ENCODE measurements at regions not wholly inside any gene's neighbourhood (a gene's known extent, or its start where the extent isn't known, plus 50 kb on each side); places are given as distances from the start of the nearest gene placed in this dataset.
"Not testable (repeated sequence)": the region's sequence is repeated elsewhere in the genome, so short reads cannot be mapped to it uniquely, and the experiment has no call there.

DNA sequence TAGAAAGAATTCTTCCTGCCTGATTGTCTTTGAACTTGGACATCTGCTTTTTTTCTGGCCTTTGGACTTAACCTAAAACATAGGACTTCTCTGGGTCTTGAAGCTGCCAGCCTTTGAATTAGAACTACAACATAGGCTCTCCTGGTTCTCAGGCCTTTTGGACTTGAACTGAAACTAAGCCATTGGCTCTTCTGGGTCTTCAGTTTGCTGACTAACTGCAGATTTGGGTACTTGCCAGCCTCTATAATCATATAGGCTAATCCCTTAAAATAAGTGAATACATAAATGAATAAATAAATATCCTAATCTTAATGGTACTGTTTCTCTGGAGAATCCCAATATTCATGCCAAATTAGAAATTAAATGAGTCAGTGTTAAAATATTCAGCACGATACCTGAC lies 473.4 kb upstream of the PAPPA start:
- no peak for DNase-seq

GRCh38 chr9:115681585-115681984 lies 472.0 kb upstream of the PAPPA start:
- no peak for DNase-seq

DNA sequence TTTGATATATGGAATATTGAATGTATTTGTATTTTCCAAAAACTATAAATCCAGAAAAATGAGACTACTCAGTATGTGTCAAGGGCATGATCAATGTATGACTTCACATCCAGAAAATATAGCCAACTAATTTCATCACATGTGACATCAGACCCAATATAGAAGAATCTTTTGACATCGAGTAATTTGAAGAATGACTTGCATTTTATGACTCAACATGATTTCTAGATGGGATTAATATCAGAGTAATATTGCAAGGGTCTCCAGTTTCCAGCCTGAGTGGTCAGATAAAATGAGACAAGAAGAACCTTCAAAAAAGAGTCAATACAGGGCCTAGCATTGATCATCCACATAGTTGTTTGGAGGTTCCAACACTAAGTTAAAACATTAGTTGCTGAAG lies 467.5 kb upstream of the PAPPA start:
- DNase-seq = no peak

- DNase-seq = no peak
Measured at GRCh38 chr9:115687356-115687755, 466.2 kb upstream of the PAPPA start.

DNA sequence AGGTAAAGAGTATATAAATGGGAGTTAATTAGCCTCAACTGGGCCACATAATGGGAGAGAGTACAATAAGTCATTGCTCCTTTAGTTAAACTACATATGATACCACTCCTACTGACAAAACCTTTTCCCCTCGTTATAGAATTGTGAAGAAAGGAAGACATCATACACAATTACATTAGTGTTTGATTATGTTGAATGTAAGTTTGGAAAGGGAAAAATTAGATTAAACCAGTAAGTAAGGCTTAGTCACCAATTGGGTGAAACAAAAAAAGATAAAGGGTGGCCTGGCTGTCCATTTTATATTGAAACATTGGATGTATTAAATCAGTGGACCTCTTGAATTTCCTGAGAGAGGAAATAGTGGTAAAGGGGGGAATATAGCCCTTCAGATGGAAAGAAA lies 464.3 kb upstream of the PAPPA start:
- DNase-seq = no peak

GRCh38 chr9:115690786-115691496 lies 462.6 kb upstream of the PAPPA start:
- no peak for DNase-seq

DNA sequence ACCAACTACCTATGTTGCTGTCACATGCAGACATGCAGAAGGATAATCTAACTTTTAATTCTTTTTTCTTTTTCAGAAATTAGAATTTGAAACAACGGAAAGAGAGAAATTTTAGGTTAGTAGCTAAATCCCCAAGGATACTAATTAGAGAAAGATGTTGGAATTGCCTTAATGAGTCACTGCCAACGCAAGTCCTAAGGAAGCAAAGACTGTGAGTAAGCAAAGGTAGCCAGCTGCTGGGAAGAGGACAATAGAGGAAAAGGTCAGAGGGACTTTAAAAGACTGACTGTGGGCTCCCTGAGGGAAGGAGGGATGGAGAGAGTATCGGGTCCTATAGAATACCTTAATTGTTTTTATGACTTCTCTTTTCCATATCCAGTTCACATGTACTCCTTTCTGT lies 461.9 kb upstream of the PAPPA start:
- no peak for DNase-seq

DNA sequence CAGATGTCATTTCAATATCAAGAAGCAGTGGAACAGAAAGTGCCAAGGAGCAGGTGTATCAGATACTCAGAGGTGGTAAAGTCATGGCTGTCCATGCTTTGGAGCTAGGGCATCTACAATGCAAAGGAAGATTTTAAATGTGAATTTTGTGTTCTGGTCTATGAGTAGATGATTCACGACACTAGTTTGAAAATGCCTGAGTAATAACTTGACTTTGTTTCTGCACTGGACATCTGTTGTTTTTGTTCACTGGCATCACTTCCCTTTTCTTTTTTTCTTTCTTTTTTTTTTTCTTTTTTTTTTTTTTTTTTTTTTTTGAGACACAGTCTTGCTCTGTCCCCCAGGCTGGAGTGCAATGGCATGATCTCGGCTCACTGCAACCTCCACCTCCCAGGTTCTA lies 460.7 kb upstream of the PAPPA start:
- not testable (repeated sequence) for DNase-seq

- DNase-seq = no peak
Measured at GRCh38 chr9:115694014-115694413, 459.6 kb upstream of the PAPPA start.

DNA sequence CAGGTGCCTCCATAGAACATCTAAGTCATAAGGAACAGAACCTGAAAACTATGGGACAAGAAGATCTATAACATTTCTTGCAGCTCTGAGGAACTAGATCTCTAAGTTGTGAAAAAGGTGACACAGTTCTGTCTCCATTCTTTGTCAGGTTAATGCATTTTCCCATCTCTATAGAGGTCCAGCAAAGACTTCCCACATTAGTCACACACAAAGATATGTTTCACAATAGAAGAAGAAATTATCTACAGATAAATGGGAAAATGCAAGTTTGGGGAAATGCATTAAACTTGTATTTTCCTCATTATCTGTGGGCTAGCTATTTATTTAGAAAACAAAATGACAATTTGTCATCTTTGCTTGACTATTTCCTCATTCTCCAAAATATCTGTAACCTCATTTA lies 458.6 kb upstream of the PAPPA start:
- DNase-seq = no peak

- DNase-seq = no peak
Measured at GRCh38 chr9:115712981-115713380, 440.6 kb upstream of the PAPPA start.

DNA sequence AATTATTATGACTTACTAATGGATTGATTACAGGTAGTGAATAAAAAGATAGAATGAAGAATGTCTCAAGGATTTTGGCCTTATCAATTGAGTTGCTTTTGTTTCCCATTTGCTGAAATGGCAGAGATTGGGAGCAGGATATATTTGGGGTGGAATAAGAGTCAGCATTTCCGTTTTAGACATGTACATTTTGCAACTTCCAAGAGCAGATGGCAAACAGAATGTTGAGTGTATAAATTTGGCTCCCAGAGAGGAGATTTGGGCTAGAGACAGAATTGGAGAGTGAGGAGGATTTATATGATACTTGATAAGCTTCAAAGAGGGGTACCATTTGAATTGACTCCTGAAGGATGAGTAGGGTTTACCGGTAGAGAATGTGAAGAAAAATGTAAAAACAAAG lies 437.9 kb upstream of the PAPPA start:
- no peak for DNase-seq

GRCh38 chr9:115717298-115717697 lies 436.3 kb upstream of the PAPPA start:
- no peak for DNase-seq

GRCh38 chr9:115717711-115718173 lies 435.8 kb upstream of the PAPPA start:
- no peak for DNase-seq

DNA sequence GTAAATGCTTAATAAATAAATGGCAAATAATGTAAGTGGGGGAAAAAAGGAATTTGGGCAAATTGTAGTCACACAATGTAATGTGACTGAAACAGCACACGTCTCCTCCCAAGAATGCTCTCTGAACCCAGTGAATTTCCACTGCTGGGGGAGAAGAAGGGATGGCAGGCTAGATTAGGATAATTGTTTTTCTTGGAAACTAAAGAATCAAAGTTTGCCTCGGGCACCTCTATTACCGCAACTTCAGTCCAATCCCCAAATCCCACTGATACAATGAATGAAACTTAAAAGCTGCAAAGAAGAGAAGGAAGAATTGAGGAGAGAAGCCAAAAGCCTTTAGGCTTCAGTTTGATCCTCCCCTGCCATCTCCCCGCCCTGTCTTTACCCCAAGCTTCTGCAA lies 423.2 kb upstream of the PAPPA start:
- DNase-seq = no peak

GRCh38 chr9:115730845-115731244 lies 422.7 kb upstream of the PAPPA start:
- no peak for DNase-seq

DNA sequence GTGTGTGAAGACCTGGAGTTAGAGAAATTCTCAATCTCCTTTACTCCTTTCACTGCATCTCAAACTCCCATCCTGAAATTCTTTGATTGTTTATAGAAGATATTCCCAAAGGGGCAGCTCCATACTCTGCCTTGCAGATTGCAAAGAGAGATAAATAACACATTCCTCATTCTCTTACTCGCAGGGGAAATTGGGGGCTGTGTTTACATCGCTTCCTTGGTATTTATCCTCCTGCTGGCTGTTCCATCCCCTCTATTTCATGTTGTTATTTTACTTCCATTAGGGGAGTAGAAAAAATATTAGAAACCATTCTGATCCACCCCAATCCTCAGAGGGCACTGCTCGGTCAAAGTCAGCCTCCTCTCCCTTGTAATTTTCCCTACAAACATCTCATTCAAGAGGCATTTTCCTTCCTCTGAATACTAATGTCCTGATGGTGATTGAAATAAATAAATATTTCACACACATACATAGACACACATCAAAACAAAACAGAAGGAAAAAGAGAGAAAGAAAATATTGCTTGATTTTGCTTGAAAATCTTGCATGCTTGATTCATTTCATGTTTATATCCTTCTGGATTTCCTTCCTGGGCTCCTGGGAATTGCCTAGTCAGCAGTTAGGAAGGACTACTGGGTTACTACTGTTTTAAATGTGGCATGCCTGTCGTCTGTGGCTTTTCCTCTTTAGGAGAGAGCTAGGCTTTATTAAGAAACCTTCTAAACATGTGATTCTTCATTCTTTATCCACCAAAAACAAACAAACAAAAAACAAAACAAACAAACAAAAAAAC lies 420.1 kb upstream of the PAPPA start:
- no peak for DNase-seq

GRCh38 chr9:115739096-115739875 lies 414.3 kb upstream of the PAPPA start:
- DNase-seq = no peak

DNA sequence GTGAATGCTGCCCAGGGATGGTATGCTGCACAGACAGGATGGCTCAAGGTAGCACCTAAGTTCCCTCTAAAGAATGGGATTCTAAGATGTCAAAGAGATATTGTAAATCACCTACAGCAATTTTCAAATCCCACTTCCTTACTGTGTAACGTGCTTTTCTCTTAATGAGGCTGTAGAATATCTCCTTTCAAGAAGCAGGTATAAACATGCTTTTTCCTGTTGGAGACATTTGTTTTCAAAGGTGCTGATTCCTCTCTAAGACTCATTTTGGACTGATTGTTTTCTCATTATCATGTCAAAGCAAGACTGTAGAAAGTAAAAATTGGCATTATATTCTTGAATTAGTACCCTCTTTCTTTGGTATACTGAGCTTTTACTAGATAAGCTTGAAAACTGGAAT lies 412.6 kb upstream of the PAPPA start:
- no peak for DNase-seq

GRCh38 chr9:115743709-115744605 lies 409.6 kb upstream of the PAPPA start:
- DNase-seq = no peak

DNA sequence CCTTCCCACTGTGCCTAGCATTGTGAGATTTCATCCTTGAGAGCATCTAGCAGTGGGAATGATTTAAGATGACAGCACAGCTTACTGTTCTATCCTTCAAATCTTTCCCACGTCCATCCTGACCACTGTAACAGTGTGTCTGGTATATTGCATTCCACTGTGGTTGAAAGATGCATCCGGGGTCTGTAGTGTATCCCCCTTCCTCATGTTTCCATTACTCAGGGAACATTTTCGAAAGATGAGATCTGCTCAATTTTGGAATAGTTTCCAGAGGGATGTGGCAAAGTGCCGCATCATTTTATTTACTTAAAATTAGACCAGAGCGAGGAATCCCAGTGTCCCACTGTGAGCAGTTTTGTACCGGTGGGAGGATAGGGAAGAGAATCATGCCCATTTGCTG lies 407.1 kb upstream of the PAPPA start:
- DNase-seq = no peak

DNA sequence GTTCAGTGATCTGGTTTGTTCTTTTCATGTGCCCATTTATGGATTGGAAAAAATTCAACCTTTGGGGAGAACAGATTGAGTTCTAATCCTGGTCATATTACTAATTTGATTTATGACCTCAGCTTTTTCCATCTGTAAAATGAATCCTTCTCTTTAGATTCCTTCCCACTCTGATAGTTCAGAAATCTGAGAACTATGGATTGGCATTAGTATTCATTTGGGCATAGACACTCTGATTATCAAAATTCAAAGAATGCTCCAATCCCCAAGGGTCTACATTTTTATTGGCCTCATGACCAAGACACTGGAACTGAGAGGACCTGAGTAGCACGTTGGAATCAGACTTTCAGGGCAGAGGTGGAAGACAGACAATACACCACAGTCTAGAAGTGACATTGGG lies 405.9 kb upstream of the PAPPA start:
- no peak for DNase-seq

GRCh38 chr9:115756736-115757135 lies 396.9 kb upstream of the PAPPA start:
- no peak for DNase-seq
